H1 (cell line): ENCODE measurements at regions not wholly inside any gene's neighbourhood (a gene's known extent, or its start where the extent isn't known, plus 50 kb on each side); places are given as distances from the start of the nearest gene placed in this dataset.

ENCODE experiments used
- CTCF ChIA-PET: fragments of 300-600 bp; sonication (Branson Sonifier 250); formaldehyde crosslinking; loops from one replicate; lab custom pipeline; 2021; ENCODE audit not compliant: partially characterized antibody; lab: Charles Lee
- POLR2A ChIA-PET: fragments of 300-600 bp; sonication (Branson Sonifier 250); formaldehyde crosslinking; loops from one replicate; lab custom pipeline; 2021; ENCODE audit warnings: inconsistent platforms; ENCODE audit not compliant: partially characterized antibody; lab: Charles Lee
- DNase-seq, 2 experiments: peaks; one replicate each; pipeline versions ENCODE4 v3.0.0 to v3.0.0-alpha.2; 2010 to 2022; ENCODE audit warnings: low spot score in 2 of 2, low read depth in 1 of 2, mixed read lengths in 1 of 2
- FAIRE-seq: peaks from 2 replicates; lab custom pipeline; 2011; peaks lifted over from hg19 to GRCh38; lab: Jason Lieb, UNC
- H2AFZ ChIP-seq: 2 replicates; pipeline ENCODE4 v1.8.1; 2012; ENCODE audit warnings: low read length, inconsistent platforms
- H2AK5ac ChIP-seq: 2 replicates; pipeline ENCODE4 v1.6.1; 2013; ENCODE audit warnings: low read depth, low read length
- H2BK120ac ChIP-seq: replicated peaks from 2 replicates; pipeline ENCODE3; 2013; ENCODE audit warnings: low read depth, low read length, inconsistent platforms
- H2BK12ac ChIP-seq: 2 replicates; pipeline ENCODE4 v1.6.1; 2013; ENCODE audit warnings: low read depth, low read length
- H2BK15ac ChIP-seq: 2 replicates; pipeline ENCODE4 v1.6.1; 2013; ENCODE audit warnings: low read length
- H2BK20ac ChIP-seq: 2 replicates; pipeline ENCODE4 v1.6.1; 2013; ENCODE audit warnings: low read length
- H2BK5ac ChIP-seq: 2 replicates; pipeline ENCODE4 v1.6.1; 2013; ENCODE audit warnings: low read depth, low read length
- H3K14ac ChIP-seq: 2 replicates; pipeline ENCODE4 v1.6.1; 2013; ENCODE audit warnings: inconsistent platforms; ENCODE audit not compliant: insufficient read length
- H3K18ac ChIP-seq: 2 replicates; pipeline ENCODE4 v1.6.1; 2013; ENCODE audit warnings: low read length; ENCODE audit errors: extremely low read depth
- H3K23ac ChIP-seq: 2 replicates; pipeline ENCODE4 v1.6.1; 2013; ENCODE audit warnings: inconsistent platforms; ENCODE audit not compliant: insufficient read length
- H3K23me2 ChIP-seq: 2 replicates; pipeline ENCODE4 v1.6.1; 2013; ENCODE audit warnings: low read depth, low read length
- H3K27ac ChIP-seq: 2 replicates; pipeline ENCODE4 v1.6.1; 2011; ENCODE audit warnings: low read depth, low read length, inconsistent platforms
- H3K27me3 ChIP-seq, 4 experiments: replicated peaks in 1 of 4; 1 replicate in 1 of 4; 2 replicates in 3 of 4; pipeline versions ENCODE4 v1.6.1 to v1.8.1; 2011 to 2013; ENCODE audit warnings: low read length in 3 of 4, mild to moderate bottlenecking in 3 of 4, inconsistent platforms in 2 of 4, mixed read lengths in 2 of 4, moderate library complexity in 1 of 4; ENCODE audit not compliant: control insufficient read depth in 3 of 4, insufficient read depth in 3 of 4; ENCODE audit errors: extremely low read depth in 1 of 4
- H3K36me3 ChIP-seq, 4 experiments: 2 replicates each; pipeline versions ENCODE4 v1.6.1 to v1.8.1; 2011 to 2013; ENCODE audit warnings: mild to moderate bottlenecking in 4 of 4, low read length in 3 of 4, moderate library complexity in 2 of 4, control low read depth in 1 of 4, inconsistent platforms in 1 of 4; ENCODE audit not compliant: insufficient read depth in 4 of 4, control insufficient read depth in 2 of 4
- H3K4ac ChIP-seq: replicated peaks from 2 replicates; pipeline ENCODE3; 2013; ENCODE audit warnings: low read length, low read depth, mixed read lengths, inconsistent platforms; ENCODE audit not compliant: insufficient read length
- H3K4me1 ChIP-seq, 4 experiments: replicated peaks in 1 of 4; 1 replicate in 1 of 4; 2 replicates in 3 of 4; pipeline versions ENCODE4 v1.6.1 to v1.8.1; 2011 to 2013; ENCODE audit warnings: low read length in 3 of 4, inconsistent platforms in 2 of 4, mixed read lengths in 1 of 4; ENCODE audit not compliant: insufficient read depth in 4 of 4, control insufficient read depth in 3 of 4
- H3K4me2 ChIP-seq, 2 experiments: 2 replicates each; pipeline versions ENCODE4 v1.6.1 to v1.8.1; 2011 to 2013; ENCODE audit warnings: low read depth in 2 of 2, low read length in 2 of 2, control low read depth in 1 of 2, inconsistent platforms in 1 of 2, mild to moderate bottlenecking in 1 of 2; ENCODE audit not compliant: insufficient read depth in 1 of 2
- H3K4me3 ChIP-seq, 4 experiments: fragments of 200-600, 300-600 bp in 1 of 4; sonication (generic), shearing (Covaris generic), sonication (Bioruptor Twin) in 1 of 4; 2 replicates each; pipeline versions ENCODE4 v1.5.1 to v1.8.1; 2011 to 2016; ENCODE audit warnings: low read length in 4 of 4, low read depth in 3 of 4, control low read depth in 2 of 4, inconsistent platforms in 2 of 4, mild to moderate bottlenecking in 2 of 4, mixed read lengths in 1 of 4, moderate library complexity in 1 of 4; ENCODE audit not compliant: insufficient read depth in 2 of 4; ENCODE audit errors: extremely low read depth in 1 of 4
- H3K56ac ChIP-seq: replicated peaks from 2 replicates; pipeline ENCODE3; 2013; ENCODE audit warnings: low read depth, mild to moderate bottlenecking, mixed read lengths, low read length, inconsistent platforms; ENCODE audit not compliant: insufficient read length
- H3K79me1 ChIP-seq: 2 replicates; pipeline ENCODE4 v1.6.1; 2013; ENCODE audit warnings: low read depth, low read length, control low read depth
- H3K79me2 ChIP-seq, 2 experiments: 2 replicates each; pipeline versions ENCODE4 v1.6.1 to v1.8.1; 2012 to 2013; ENCODE audit warnings: low read length in 2 of 2, mild to moderate bottlenecking in 2 of 2, inconsistent platforms in 1 of 2; ENCODE audit not compliant: insufficient read depth in 2 of 2, control insufficient read depth in 1 of 2
- H3K9ac ChIP-seq, 4 experiments: replicated peaks in 1 of 4; 1 replicate in 1 of 4; 2 replicates in 3 of 4; pipeline versions ENCODE4 v1.6.1 to v1.8.1; 2011 to 2013; ENCODE audit warnings: low read depth in 3 of 4, low read length in 3 of 4, control low read depth in 2 of 4, mild to moderate bottlenecking in 2 of 4, moderate library complexity in 2 of 4, inconsistent platforms in 1 of 4; ENCODE audit errors: extremely low read depth in 1 of 4
- H3K9me3 ChIP-seq, 2 experiments: 2 replicates each; pipeline versions ENCODE4 v1.6.1 to v1.8.1; 2012 to 2013; ENCODE audit warnings: mild to moderate bottlenecking in 2 of 2, moderate library complexity in 2 of 2, control low read depth in 1 of 2, inconsistent platforms in 1 of 2, low read depth in 1 of 2, low read length in 1 of 2, mixed read lengths in 1 of 2; ENCODE audit not compliant: insufficient read depth in 2 of 2
- H4K20me1 ChIP-seq, 2 experiments: replicated peaks in 1 of 2; 2 replicates each; pipeline versions ENCODE3 to v1.8.1; 2011 to 2013; ENCODE audit warnings: inconsistent platforms in 2 of 2, low read length in 2 of 2, mild to moderate bottlenecking in 1 of 2; ENCODE audit not compliant: insufficient read depth in 2 of 2, control insufficient read depth in 1 of 2
- H4K5ac ChIP-seq: 2 replicates; pipeline ENCODE4 v1.6.1; 2013; ENCODE audit warnings: low read length, low read depth, mixed read lengths, inconsistent platforms; ENCODE audit not compliant: insufficient read length
- H4K8ac ChIP-seq: 2 replicates; pipeline ENCODE4 v1.8.0; 2013; ENCODE audit warnings: mild to moderate bottlenecking, moderate library complexity, low read length, inconsistent platforms; ENCODE audit not compliant: insufficient read depth; ENCODE audit errors: extremely low read depth
- H4K91ac ChIP-seq: replicated peaks from 2 replicates; pipeline ENCODE3; 2013; ENCODE audit warnings: low read length, mixed read lengths, inconsistent platforms; ENCODE audit not compliant: insufficient read length
- BRCA1 ChIP-seq: IDR thresholded peaks from 2 replicates; pipeline ENCODE4 v1.6.1; 2012; ENCODE audit warnings: low read depth, low read length, improper control_type of control experiment
- CEBPB ChIP-seq: IDR thresholded peaks from 2 replicates; pipeline ENCODE4 v1.6.1; 2012; ENCODE audit warnings: low read depth, low read length
- CHD2 ChIP-seq: IDR thresholded peaks from 2 replicates; pipeline ENCODE4 v1.6.1; 2012; ENCODE audit warnings: low read length, improper control_type of control experiment
- POU5F1 ChIP-seq: IDR thresholded peaks from 2 replicates; pipeline ENCODE4 v1.6.1; 2011; ENCODE audit warnings: low read depth, mild to moderate bottlenecking, low read length, moderate library complexity
- RNF2 ChIP-seq: fragments of 200-900, 300-1000 bp; sonication (generic); IDR thresholded peaks from 2 replicates; pipeline ENCODE4 v1.7.1; 2016; ENCODE audit warnings: borderline replicate concordance, low read depth, mild to moderate bottlenecking, antibody characterized with exemption, low read length; ENCODE audit not compliant: poor library complexity, severe bottlenecking; ENCODE audit errors: missing control alignments
- RXRA ChIP-seq: IDR thresholded peaks from 2 replicates; pipeline ENCODE4 v1.6.1; 2011; ENCODE audit warnings: low read depth, mild to moderate bottlenecking, low read length, moderate library complexity; ENCODE audit not compliant: insufficient read depth
- SIN3A ChIP-seq, 2 experiments: IDR thresholded peaks in 1 of 2; conservative IDR thresholded peaks in 1 of 2; 2 replicates each; pipeline ENCODE4 v1.6.1; 2011 to 2012; ENCODE audit warnings: low read length in 2 of 2, improper control_type of control experiment in 1 of 2, low read depth in 1 of 2, mild to moderate bottlenecking in 1 of 2
- SP1 ChIP-seq: IDR thresholded peaks from 2 replicates; pipeline ENCODE4 v1.6.1; 2011; ENCODE audit warnings: low read depth, low read length
- TBP ChIP-seq: IDR thresholded peaks from 2 replicates; pipeline ENCODE4 v1.6.1; 2011; ENCODE audit warnings: low read depth, low read length, improper control_type of control experiment
- WGBS, 2 experiments: shearing (Covaris generic) in 1 of 2; methylation state at CpG; one replicate each; pipeline versions ENCODE4 v1.1.6 to v1.1.7; 2013 to 2015; ENCODE audit warnings: low lambda C conversion rate in 2 of 2, mixed read lengths in 2 of 2, inconsistent platforms in 1 of 2, low coverage in 1 of 2, missing lambda C conversion rate in 1 of 2; ENCODE audit not compliant: insufficient replicate concordance in 2 of 2, insufficient coverage in 1 of 2, insufficient read length in 1 of 2; ENCODE audit errors: extremely low coverage in 1 of 2, missing lambda C conversion rate in 1 of 2; 5-methylcytosine and 5-hydroxymethylcytosine counted together
- TF ChIP-seq, protein P1 (sequence below), 3 experiments: IDR thresholded peaks; 1 replicate in 2 of 3; 2 replicates in 1 of 3; pipeline versions ENCODE4 v1.5.1 to v1.6.1; 2011; ENCODE audit warnings: low read length in 3 of 3, mild to moderate bottlenecking in 3 of 3, inconsistent platforms in 2 of 3, low read depth in 1 of 3, moderate library complexity in 1 of 3; ENCODE audit not compliant: insufficient read depth in 1 of 3; ENCODE audit errors: control extremely low read depth in 1 of 3
- TF ChIP-seq, protein P2 (sequence below): IDR thresholded peaks from 2 replicates; pipeline ENCODE4 v1.6.1; 2011; ENCODE audit warnings: low read length, improper control_type of control experiment

DNA sequence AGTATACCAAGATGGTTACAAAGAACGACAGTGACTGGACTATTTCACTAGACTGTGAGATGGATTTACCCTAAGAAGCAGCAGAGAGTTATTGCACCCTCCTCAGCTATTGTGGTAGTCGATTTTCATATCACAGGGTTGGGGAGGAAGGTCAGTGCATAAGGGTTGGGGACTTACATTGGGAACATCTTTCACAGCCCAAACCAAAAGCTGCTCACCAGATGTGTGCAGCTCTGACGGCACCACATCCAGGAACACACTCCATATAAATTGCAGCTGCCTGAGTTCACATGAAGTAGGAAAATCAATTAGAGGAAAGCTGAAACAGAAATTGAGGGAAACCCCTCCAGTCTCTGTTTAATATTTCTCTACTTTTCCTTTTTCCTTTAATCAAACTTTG, 470.5 kb upstream of the NRSN1 start:
- Histone ChIP-seq H2BK5ac (no peak overlapping the region), H2BK120ac (no peak overlapping the region), H3K36me3 (no peaks in the 10 kb centered on the region), H3K56ac (no peak overlapping the region), H2BK20ac (no peak overlapping the region), H4K20me1 (no peaks in the 10 kb centered on the region), H3K27ac (no peak overlapping the region), H2AFZ (no peak overlapping the region), H3K9ac (no peak overlapping the region), H2BK12ac (no peak overlapping the region), H3K18ac (no peak overlapping the region), H4K91ac (no peak overlapping the region), H3K9me3 (no peaks in the 10 kb centered on the region), H4K8ac (no peak overlapping the region; the same call in 1 of the 2 replicates), H3K23ac (no peak overlapping the region), H3K4me2 (no peak overlapping the region), H3K14ac (no peak overlapping the region), H3K27me3 (no peaks in the 10 kb centered on the region), H3K4ac (no peak overlapping the region), H2AK5ac (no peak overlapping the region), H2BK15ac (no peak overlapping the region), H3K4me1 (peaks cover 0 to 6% (median 4%) of the 10 kb centered on the region in 4 experiments; a peak in 3 of 7 replicates), H4K5ac (no peak overlapping the region), H3K79me1 (no peaks in the 10 kb centered on the region), H3K23me2 (no peaks in the 10 kb centered on the region; the same call in 1 of the 2 replicates), H3K79me2 (no peaks in the 10 kb centered on the region), H3K4me3 (no peak overlapping the region)
- no peak for DNase-seq
- CTCF ChIA-PET = interaction anchor here (1.2 to 1.7 kb wide), 2 partner anchors 208 to 919 kb away, joined by 3 to 4 read pairs; no protein-coding TSS in a partner anchor
- POLR2A ChIA-PET = no interaction called here
- WGBS, 2 experiments = 82% methylated on average over 3 of the region's 3 CpGs; no CpG with 5 or more reads in 1 of the 2 experiments
- FAIRE-seq = no peak
- TF ChIP-seq CHD2 (no peak), BRCA1 (no peak), POU5F1 (no peak), SP1 (no peak), RXRA (no peak), RNF2 (no peak), SIN3A (conservative IDR thresholded peaks at IDR 0.05 in 1 of 2, IDR thresholded peaks at IDR 0.05 in 1 of 2; ENCODE audit: low read depth in 1 of 2, low read length in 2 of 2) (no peak), CEBPB (no peak), TBP (no peak)
- TF ChIP-seq, protein P1, sequence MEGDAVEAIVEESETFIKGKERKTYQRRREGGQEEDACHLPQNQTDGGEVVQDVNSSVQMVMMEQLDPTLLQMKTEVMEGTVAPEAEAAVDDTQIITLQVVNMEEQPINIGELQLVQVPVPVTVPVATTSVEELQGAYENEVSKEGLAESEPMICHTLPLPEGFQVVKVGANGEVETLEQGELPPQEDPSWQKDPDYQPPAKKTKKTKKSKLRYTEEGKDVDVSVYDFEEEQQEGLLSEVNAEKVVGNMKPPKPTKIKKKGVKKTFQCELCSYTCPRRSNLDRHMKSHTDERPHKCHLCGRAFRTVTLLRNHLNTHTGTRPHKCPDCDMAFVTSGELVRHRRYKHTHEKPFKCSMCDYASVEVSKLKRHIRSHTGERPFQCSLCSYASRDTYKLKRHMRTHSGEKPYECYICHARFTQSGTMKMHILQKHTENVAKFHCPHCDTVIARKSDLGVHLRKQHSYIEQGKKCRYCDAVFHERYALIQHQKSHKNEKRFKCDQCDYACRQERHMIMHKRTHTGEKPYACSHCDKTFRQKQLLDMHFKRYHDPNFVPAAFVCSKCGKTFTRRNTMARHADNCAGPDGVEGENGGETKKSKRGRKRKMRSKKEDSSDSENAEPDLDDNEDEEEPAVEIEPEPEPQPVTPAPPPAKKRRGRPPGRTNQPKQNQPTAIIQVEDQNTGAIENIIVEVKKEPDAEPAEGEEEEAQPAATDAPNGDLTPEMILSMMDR (IDR thresholded peaks at IDR 0.05; ENCODE audit: control extremely low read depth in 1 of 3, insufficient read depth in 1 of 3, low read depth in 1 of 3, low read length in 3 of 3) = no peak
- TF ChIP-seq, protein P2, sequence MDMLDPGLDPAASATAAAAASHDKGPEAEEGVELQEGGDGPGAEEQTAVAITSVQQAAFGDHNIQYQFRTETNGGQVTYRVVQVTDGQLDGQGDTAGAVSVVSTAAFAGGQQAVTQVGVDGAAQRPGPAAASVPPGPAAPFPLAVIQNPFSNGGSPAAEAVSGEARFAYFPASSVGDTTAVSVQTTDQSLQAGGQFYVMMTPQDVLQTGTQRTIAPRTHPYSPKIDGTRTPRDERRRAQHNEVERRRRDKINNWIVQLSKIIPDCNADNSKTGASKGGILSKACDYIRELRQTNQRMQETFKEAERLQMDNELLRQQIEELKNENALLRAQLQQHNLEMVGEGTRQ = no peak
